GM10266 (cell line): ENCODE measurements at regions not wholly inside any gene's neighbourhood (a gene's known extent, or its start where the extent isn't known, plus 50 kb on each side); places are given as distances from the start of the nearest gene placed in this dataset.

Experiments used
- DNase-seq: peaks from one replicate; pipeline ENCODE4 v3.0.0; 2012; ENCODE audit errors: extremely low spot score
- CTCF ChIP-seq: IDR thresholded peaks from 2 replicates; pipeline ENCODE4 v1.5.1; 2012; ENCODE audit warnings: mild to moderate bottlenecking, low read depth; ENCODE audit not compliant: control insufficient read depth, insufficient read depth; ENCODE audit errors: missing control alignments

GRCh38 chr5:124849774-124850173 lies 103.3 kb upstream of the ZNF608 start:
- no peak for DNase-seq
- TF ChIP-seq CTCF, result no peak

DNA sequence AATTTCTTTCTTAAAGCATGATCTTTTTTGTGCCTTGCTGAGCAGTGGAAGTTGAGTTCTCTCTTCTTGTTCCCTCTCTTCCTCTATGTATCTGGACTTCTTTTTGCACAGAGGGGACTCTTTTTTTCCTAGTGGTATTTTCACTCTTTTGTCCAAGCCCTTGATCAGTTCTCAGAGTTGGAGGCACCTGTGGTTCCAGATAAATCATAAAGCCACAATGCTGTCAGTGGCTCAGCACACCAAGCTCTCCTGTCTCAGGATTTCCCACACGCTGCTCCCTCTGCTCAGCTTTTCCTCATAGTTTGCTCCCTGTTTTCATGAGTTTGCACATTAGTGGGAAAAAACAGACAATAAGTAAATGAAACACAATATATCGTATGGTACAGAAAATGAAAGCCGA lies 110.3 kb upstream of the ZNF608 start:
- no peak for DNase-seq
- TF ChIP-seq CTCF, result no peak

DNA sequence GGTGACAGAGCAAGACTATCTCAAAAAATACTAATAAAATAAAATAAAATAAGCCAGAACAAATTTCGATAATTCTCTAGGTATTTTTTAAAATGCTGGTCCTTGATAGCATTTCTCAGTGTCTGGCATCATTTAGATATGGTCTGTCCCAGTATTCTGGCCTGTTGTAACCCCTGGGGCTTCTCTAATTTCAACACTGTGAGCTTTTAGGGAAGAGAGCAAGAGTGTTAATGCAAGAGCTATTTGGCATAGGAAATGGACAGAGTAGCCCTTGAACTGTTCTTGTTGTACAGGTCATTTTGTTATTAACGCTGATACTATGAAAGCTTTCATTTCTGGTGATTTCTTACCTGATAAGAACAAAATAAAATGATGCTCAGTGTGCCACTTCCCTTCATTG lies 112.2 kb upstream of the ZNF608 start:
- DNase-seq, result no peak
- no peak for TF ChIP-seq CTCF

DNA sequence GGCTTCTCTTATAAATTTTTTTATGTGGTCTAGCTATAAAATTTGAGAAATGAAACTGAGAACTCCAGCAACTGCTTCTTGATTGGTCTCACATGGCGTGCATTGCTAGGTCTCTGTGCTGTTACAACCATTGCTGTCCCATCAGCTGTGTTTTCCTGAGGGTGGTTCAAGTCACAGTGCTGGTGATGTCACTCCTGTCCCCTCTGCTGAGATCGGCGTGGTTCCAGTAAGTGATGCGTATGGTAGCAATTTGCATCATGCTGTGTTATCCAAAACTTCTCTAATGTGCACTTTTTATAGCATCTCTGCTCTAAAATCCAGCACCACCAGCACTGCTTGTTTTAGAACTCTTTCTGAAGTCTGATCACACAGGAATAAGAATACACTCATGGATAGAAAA lies 112.6 kb upstream of the ZNF608 start:
- TF ChIP-seq CTCF, result no peak
- DNase-seq, result no peak

GRCh38 chr5:124859556-124860290 lies 113.3 kb upstream of the ZNF608 start:
- no peak for DNase-seq
- no peak for TF ChIP-seq CTCF

DNA sequence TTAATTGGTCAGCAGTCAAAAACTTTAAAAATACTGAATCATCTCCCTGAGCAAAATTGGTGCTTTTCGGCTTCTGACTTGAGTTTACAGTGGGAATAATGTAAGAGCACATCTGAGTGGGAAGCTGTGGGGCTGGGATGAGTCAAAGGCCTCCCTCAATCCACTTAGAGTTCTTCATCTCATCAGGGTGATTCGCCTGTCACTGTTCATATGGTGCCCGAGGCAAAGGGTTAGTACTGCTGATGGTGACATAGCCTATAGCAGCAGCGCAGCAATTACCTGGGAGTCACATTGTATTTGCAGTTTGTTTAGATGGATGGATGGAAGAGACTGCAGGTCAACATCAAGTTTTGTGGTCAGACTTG lies 113.8 kb upstream of the ZNF608 start:
- no peak for TF ChIP-seq CTCF
- no peak for DNase-seq

DNA sequence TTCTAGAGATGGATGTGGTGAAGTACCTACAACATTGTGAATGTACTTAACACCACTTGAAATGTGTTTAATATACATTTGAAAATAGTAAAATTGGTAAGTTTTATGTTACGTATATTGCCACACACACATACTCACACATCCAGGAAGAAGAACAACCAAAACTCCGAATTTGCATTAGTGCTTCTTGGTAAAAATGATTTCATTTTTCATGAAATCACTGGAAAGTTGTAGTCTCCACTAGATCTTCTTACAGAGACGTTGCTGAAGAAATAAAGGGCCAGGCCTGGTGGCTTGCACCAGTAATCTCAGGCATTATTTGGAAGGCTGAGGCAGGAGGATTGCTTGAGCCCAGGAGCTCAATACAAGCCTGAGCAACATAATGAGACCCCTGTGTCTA lies 118.6 kb upstream of the ZNF608 start:
- TF ChIP-seq CTCF, result no peak
- DNase-seq, result no peak
